IMR-90 (cell line): ENCODE measurements at regions not wholly inside any gene's neighbourhood (a gene's known extent, or its start where the extent isn't known, plus 50 kb on each side); places are given as distances from the start of the nearest gene placed in this dataset.

Experiments
- ATAC-seq: fragments of 200-7000 bp; cut with Tn5 transposase; 2 replicates; pipeline ENCODE4 v1.9.1; 2020; ENCODE audit warnings: low read depth, mild to moderate bottlenecking, moderate library complexity
- BruUV-seq: library from RNA; stranded (reverse); fragments of 400-500 nt; replicated peaks from 2 replicates; lab custom pipeline; 2021; lab: Mats Ljungman, UMichigan
- CTCF ChIA-PET: fragments of 300-600 bp; formaldehyde crosslinking; extraction: SDS; loops from one replicate; lab custom pipeline; 2021; ENCODE audit warnings: antibody characterized with exemption; lab: Yijun Ruan, JAX
- POLR2A ChIA-PET: fragments of 300-600 bp; sonication (Branson Sonifier 250); formaldehyde crosslinking; loops from one replicate; lab custom pipeline; 2022; ENCODE audit warnings: antibody characterized with exemption; ENCODE audit not compliant: unreplicated experiment; lab: Charles Lee
- DNase-seq: peaks from one replicate; pipeline ENCODE4 v3.0.0; 2013
- H2AFZ ChIP-seq: replicated peaks from 2 replicates; pipeline ENCODE3; 2013; ENCODE audit warnings: low read length, mild to moderate bottlenecking; ENCODE audit not compliant: poor library complexity
- H2AK5ac ChIP-seq: 2 replicates; pipeline ENCODE4 v1.6.1; 2013; ENCODE audit warnings: low read depth, low read length, inconsistent platforms
- H2AK9ac ChIP-seq: replicated peaks from 2 replicates; pipeline ENCODE3; 2013; ENCODE audit warnings: mild to moderate bottlenecking, low read depth, low read length, moderate library complexity; ENCODE audit not compliant: poor library complexity
- H2BK120ac ChIP-seq: 2 replicates; pipeline ENCODE4 v1.6.1; 2013; ENCODE audit warnings: low read depth, low read length, inconsistent platforms
- H2BK15ac ChIP-seq: 3 replicates; pipeline ENCODE4 v1.6.1; 2013; ENCODE audit warnings: low read depth, low read length, inconsistent platforms
- H2BK20ac ChIP-seq: 2 replicates; pipeline ENCODE4 v1.6.1; 2013; ENCODE audit warnings: low read depth, mild to moderate bottlenecking, inconsistent platforms, low read length, moderate library complexity
- H2BK5ac ChIP-seq: 2 replicates; pipeline ENCODE4 v1.6.1; 2013; ENCODE audit warnings: mild to moderate bottlenecking, low read depth, low read length, inconsistent platforms; ENCODE audit not compliant: poor library complexity, severe bottlenecking
- H3K14ac ChIP-seq: replicated peaks from 2 replicates; pipeline ENCODE4 v1.6.1; 2013; ENCODE audit warnings: low read depth, low read length, inconsistent platforms
- H3K18ac ChIP-seq: 2 replicates; pipeline ENCODE4 v1.6.1; 2013; ENCODE audit warnings: low read depth, low read length, control low read depth
- H3K23ac ChIP-seq: 2 replicates; pipeline ENCODE4 v1.6.1; 2013; ENCODE audit warnings: low read depth, low read length, inconsistent platforms
- H3K27ac ChIP-seq: 2 replicates; pipeline ENCODE4 v1.5.1; 2013; ENCODE audit warnings: mild to moderate bottlenecking, control low read depth, low read length; ENCODE audit not compliant: insufficient read depth
- H3K27me3 ChIP-seq: 2 replicates; pipeline ENCODE4 v1.6.1; 2013; ENCODE audit warnings: low read length; ENCODE audit not compliant: control insufficient read depth, insufficient read depth
- H3K36me3 ChIP-seq: 2 replicates; pipeline ENCODE4 v1.6.1; 2013; ENCODE audit warnings: low read length, mixed read lengths; ENCODE audit not compliant: control insufficient read depth, insufficient read depth
- H3K4ac ChIP-seq: 2 replicates; pipeline ENCODE4 v1.6.1; 2013; ENCODE audit warnings: low read depth, low read length, inconsistent platforms
- H3K4me1 ChIP-seq: 2 replicates; pipeline ENCODE4 v1.6.1; 2013; ENCODE audit warnings: low read length, mixed read lengths; ENCODE audit not compliant: control insufficient read depth, insufficient read depth
- H3K4me2 ChIP-seq: 2 replicates; pipeline ENCODE4 v1.6.1; 2013; ENCODE audit warnings: low read depth, mild to moderate bottlenecking, control low read depth, low read length, moderate library complexity
- H3K4me3 ChIP-seq: 2 replicates; pipeline ENCODE4 v1.5.1; 2013; ENCODE audit warnings: low read depth, mild to moderate bottlenecking, control low read depth, low read length, moderate library complexity; ENCODE audit not compliant: insufficient read depth
- H3K56ac ChIP-seq: 2 replicates; pipeline ENCODE4 v1.6.1; 2013; ENCODE audit warnings: low read length, inconsistent platforms; ENCODE audit not compliant: insufficient read depth; ENCODE audit errors: extremely low read depth
- H3K79me1 ChIP-seq, 2 experiments: 2 replicates each; pipeline ENCODE4 v1.6.1; 2013; ENCODE audit warnings: low read length in 2 of 2, inconsistent platforms in 1 of 2, low read depth in 1 of 2
- H3K9ac ChIP-seq: 2 replicates; pipeline ENCODE4 v1.6.1; 2013; ENCODE audit warnings: low read depth, low read length, control low read depth
- H3K9me1 ChIP-seq: 2 replicates; pipeline ENCODE4 v1.6.1; 2013; ENCODE audit warnings: low read length, inconsistent platforms; ENCODE audit not compliant: insufficient read depth
- H3K9me3 ChIP-seq: 2 replicates; pipeline ENCODE4 v1.6.1; 2013; ENCODE audit warnings: low read length; ENCODE audit not compliant: control insufficient read depth, insufficient read depth
- H4K20me1 ChIP-seq: 2 replicates; pipeline ENCODE4 v1.6.1; 2013; ENCODE audit warnings: low read length, inconsistent platforms; ENCODE audit not compliant: insufficient read depth
- H4K5ac ChIP-seq: 2 replicates; pipeline ENCODE4 v1.6.1; 2013; ENCODE audit warnings: mild to moderate bottlenecking, low read depth, low read length, control low read depth
- H4K8ac ChIP-seq, 2 experiments: 2 replicates each; pipeline ENCODE4 v1.6.1; 2013; ENCODE audit warnings: low read depth in 2 of 2, low read length in 2 of 2, control low read depth in 1 of 2, inconsistent platforms in 1 of 2
- H4K91ac ChIP-seq: 2 replicates; pipeline ENCODE4 v1.6.1; 2013; ENCODE audit warnings: low read depth, low read length, inconsistent platforms; ENCODE audit not compliant: insufficient read depth
- CHD1 ChIP-seq: IDR thresholded peaks from 2 replicates; pipeline ENCODE4 v1.6.1; 2012; ENCODE audit warnings: low read depth, low read length, improper control_type of control experiment
- FOS ChIP-seq: fragments of 150-350 bp; IDR thresholded peaks from 2 replicates; pipeline ENCODE4 v1.6.1; 2016; ENCODE audit warnings: low read depth, low read length
- MAFK ChIP-seq: IDR thresholded peaks from 2 replicates; pipeline ENCODE4 v1.6.1; 2012; ENCODE audit warnings: low read depth, low read length, improper control_type of control experiment
- MAZ ChIP-seq: IDR thresholded peaks from 2 replicates; pipeline ENCODE4 v1.6.1; 2012; ENCODE audit warnings: low read depth, mild to moderate bottlenecking, low read length, improper control_type of control experiment, moderate library complexity, borderline replicate concordance
- MXI1 ChIP-seq: IDR thresholded peaks from 2 replicates; pipeline ENCODE4 v1.6.1; 2012; ENCODE audit warnings: low read depth, mild to moderate bottlenecking, low read length, moderate library complexity, borderline replicate concordance
- NFE2L2 ChIP-seq: fragments of 150-350 bp; IDR thresholded peaks from 2 replicates; pipeline ENCODE4 v1.6.1; 2016; ENCODE audit warnings: low read depth, mild to moderate bottlenecking, low read length
- POLR2A ChIP-seq: IDR thresholded peaks from 2 replicates; pipeline ENCODE4 v1.6.1; 2012; ENCODE audit warnings: mild to moderate bottlenecking, low read depth, low read length
- RFX5 ChIP-seq: IDR thresholded peaks from 2 replicates; pipeline ENCODE4 v1.8.0; 2012; ENCODE audit warnings: low read depth, mild to moderate bottlenecking, low read length, moderate library complexity
- WGBS, 2 experiments: methylation state at CpG; one replicate each; pipeline versions ENCODE4 v1.1.5 to v1.1.7; 2013; ENCODE audit warnings: missing lambda C conversion rate in 2 of 2; ENCODE audit not compliant: insufficient read length in 1 of 2; ENCODE audit errors: extremely low coverage in 2 of 2; 5-methylcytosine and 5-hydroxymethylcytosine counted together
- dilution Hi-C: fragments of 300-500 bp; cut with HindIII; formaldehyde crosslinking; loops from one replicate; pipeline ENCODE4 v1.14.3; 2018; ENCODE audit warnings: low sequenced_read_pairs; ENCODE audit not compliant: unreplicated experiment
- in situ Hi-C: fragments of 300-500 bp; cut with MboI; formaldehyde crosslinking; loops from 3 replicates; pipeline ENCODE4 v1.14.3; 2019; ENCODE audit warnings: low sequenced_read_pairs, inconsistent platforms, mixed read lengths
- intact Hi-C: fragments of 100-400 bp; cut with micrococcal nuclease; formaldehyde crosslinking; loops from 2 replicates; pipeline ENCODE4 v1.10.0; 2022
- TF ChIP-seq, protein P1 (sequence below): conservative IDR thresholded peaks from 2 replicates; pipeline ENCODE4 v1.5.1; 2012; ENCODE audit warnings: mild to moderate bottlenecking, low read depth, low read length, improper control_type of control experiment

DNA sequence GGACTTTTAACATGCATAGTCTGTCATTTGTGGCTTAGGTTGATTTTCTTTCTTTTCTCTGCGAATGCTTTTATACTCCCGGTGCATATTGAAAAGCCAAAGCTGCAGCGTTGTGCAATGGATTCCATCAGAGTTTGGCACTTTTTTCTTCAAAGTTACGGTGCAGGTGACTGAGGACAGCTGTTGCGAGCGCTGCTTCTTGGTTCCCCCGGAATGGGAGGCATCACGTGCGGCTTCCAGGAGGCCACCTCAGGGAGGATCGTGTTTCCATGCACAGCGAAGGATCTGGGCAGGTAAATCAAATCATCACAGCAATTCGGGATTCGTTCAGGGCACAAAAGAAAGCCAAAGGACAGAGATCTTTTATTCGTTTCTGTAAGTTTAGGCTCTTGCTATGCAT, 109.6 kb upstream of the ALKAL2 start:
- no peak overlapping the region for H2AK9ac ChIP-seq
- H4K91ac ChIP-seq: no peak overlapping the region
- intact Hi-C loops: no loop called here
- no peak overlapping the region for H3K56ac ChIP-seq
- no peak for DNase-seq
- ChIA-PET CTCF (no interaction called here), POLR2A (no interaction called here)
- H2BK5ac ChIP-seq: no peak overlapping the region
- H4K8ac ChIP-seq: no peak overlapping the region
- H3K27ac ChIP-seq: no peak overlapping the region
- ATAC-seq: no peak
- BruUV-seq: no TSS peak
- no peak overlapping the region for H3K4me3 ChIP-seq
- H3K9me3 ChIP-seq: peaks cover 38% of the 10 kb centered on the region
- no peaks in the 10 kb centered on the region for H3K9me1 ChIP-seq
- no peak overlapping the region for H2AFZ ChIP-seq
- no peaks in the 10 kb centered on the region for H3K36me3 ChIP-seq
- no peaks in the 10 kb centered on the region for H4K20me1 ChIP-seq
- in situ Hi-C loops: no loop called here
- H3K4me1 ChIP-seq: no peaks in the 10 kb centered on the region
- TF ChIP-seq MAZ (no peak), MXI1 (no peak), RFX5 (no peak), NFE2L2 (no peak), MAFK (no peak), CHD1 (no peak), POLR2A (no peak), FOS (no peak)
- TF ChIP-seq, protein P1, sequence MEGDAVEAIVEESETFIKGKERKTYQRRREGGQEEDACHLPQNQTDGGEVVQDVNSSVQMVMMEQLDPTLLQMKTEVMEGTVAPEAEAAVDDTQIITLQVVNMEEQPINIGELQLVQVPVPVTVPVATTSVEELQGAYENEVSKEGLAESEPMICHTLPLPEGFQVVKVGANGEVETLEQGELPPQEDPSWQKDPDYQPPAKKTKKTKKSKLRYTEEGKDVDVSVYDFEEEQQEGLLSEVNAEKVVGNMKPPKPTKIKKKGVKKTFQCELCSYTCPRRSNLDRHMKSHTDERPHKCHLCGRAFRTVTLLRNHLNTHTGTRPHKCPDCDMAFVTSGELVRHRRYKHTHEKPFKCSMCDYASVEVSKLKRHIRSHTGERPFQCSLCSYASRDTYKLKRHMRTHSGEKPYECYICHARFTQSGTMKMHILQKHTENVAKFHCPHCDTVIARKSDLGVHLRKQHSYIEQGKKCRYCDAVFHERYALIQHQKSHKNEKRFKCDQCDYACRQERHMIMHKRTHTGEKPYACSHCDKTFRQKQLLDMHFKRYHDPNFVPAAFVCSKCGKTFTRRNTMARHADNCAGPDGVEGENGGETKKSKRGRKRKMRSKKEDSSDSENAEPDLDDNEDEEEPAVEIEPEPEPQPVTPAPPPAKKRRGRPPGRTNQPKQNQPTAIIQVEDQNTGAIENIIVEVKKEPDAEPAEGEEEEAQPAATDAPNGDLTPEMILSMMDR: no peak
- 21% methylated on average over 10 of the region's 14 CpGs; no CpG with 5 or more reads in 1 of the 2 experiments for WGBS, 2 experiments
- no peak overlapping the region for H3K18ac ChIP-seq
- H2BK15ac ChIP-seq: no peak overlapping the region
- dilution Hi-C loops: no loop called here
- no peaks in the 10 kb centered on the region for H3K27me3 ChIP-seq
- no peak overlapping the region for H2AK5ac ChIP-seq
- no peak overlapping the region for H3K4me2 ChIP-seq
- H2BK20ac ChIP-seq: no peak overlapping the region
- no peak overlapping the region for H3K9ac ChIP-seq
- no peak overlapping the region for H3K14ac ChIP-seq
- no peak overlapping the region for H3K23ac ChIP-seq
- no peak overlapping the region for H2BK120ac ChIP-seq
- H4K5ac ChIP-seq: no peak overlapping the region
- H3K4ac ChIP-seq: no peak overlapping the region
- H3K79me1 ChIP-seq: no peaks in the 10 kb centered on the region
